ENCODE measurements at regions not wholly inside any gene's neighbourhood (a gene's known extent, or its start where the extent isn't known, plus 50 kb on each side); places are given as distances from the start of the nearest gene placed in this dataset.
"Not testable (repeated sequence)": the region's sequence is repeated elsewhere in the genome, so short reads cannot be mapped to it uniquely, and the experiment has no call there.

GRCh38 chr2:160550048-160550447 lies 56.4 kb upstream of the RBMS1 start:
- no peak for DNase-seq

GRCh38 chr2:160551259-160551658 lies 57.7 kb upstream of the RBMS1 start:
- DNase-seq = no peak

GRCh38 chr2:160555420-160556071 lies 61.9 kb upstream of the RBMS1 start:
- DNase-seq = no peak

GRCh38 chr2:160557903-160558302 lies 64.3 kb upstream of the RBMS1 start:
- DNase-seq = no peak

GRCh38 chr2:160558531-160558930 lies 64.9 kb upstream of the RBMS1 start:
- DNase-seq = no peak

GRCh38 chr2:160561551-160562295 lies 68.1 kb upstream of the RBMS1 start:
- DNase-seq = no peak

- DNase-seq = no peak
Observed at GRCh38 chr2:160562730-160563129, 69.1 kb upstream of the RBMS1 start.

- DNase-seq = no peak
Observed at GRCh38 chr2:160564591-160564990, 71.0 kb upstream of the RBMS1 start.

- DNase-seq = no peak
Observed at GRCh38 chr2:160565099-160565845, 71.7 kb upstream of the RBMS1 start.

GRCh38 chr2:160566717-160567116 lies 73.1 kb upstream of the RBMS1 start:
- DNase-seq = no peak

GRCh38 chr2:160568856-160569255 lies 75.2 kb upstream of the RBMS1 start:
- DNase-seq = no peak

- DNase-seq = no peak
Observed at GRCh38 chr2:160570376-160570775, 76.8 kb upstream of the RBMS1 start.

- DNase-seq = no peak
Observed at GRCh38 chr2:160574468-160575140, 81.0 kb upstream of the RBMS1 start.

- no peak for DNase-seq
Observed at GRCh38 chr2:160575368-160575767, 81.8 kb upstream of the RBMS1 start.

GRCh38 chr2:160576054-160576499 lies 82.5 kb upstream of the RBMS1 start:
- no peak for DNase-seq

- DNase-seq = not testable (repeated sequence)
Observed at GRCh38 chr2:160577081-160577480, 83.5 kb upstream of the RBMS1 start.

- DNase-seq = no peak
Observed at GRCh38 chr2:160581035-160581434, 87.4 kb upstream of the RBMS1 start.

GRCh38 chr2:160581448-160581847 lies 87.8 kb upstream of the RBMS1 start:
- DNase-seq = no peak

GRCh38 chr2:160582081-160582480 lies 88.5 kb upstream of the RBMS1 start:
- no peak for DNase-seq

- no peak for DNase-seq
Observed at GRCh38 chr2:160582490-160583145, 89.0 kb upstream of the RBMS1 start.

- no peak for DNase-seq
Observed at GRCh38 chr2:160583146-160583535, 89.5 kb upstream of the RBMS1 start.

GRCh38 chr2:160583813-160584537 lies 90.4 kb upstream of the RBMS1 start:
- DNase-seq = no peak
